ENCODE measurements at regions not wholly inside any gene's neighbourhood (a gene's known extent, or its start where the extent isn't known, plus 50 kb on each side); places are given as distances from the start of the nearest gene placed in this dataset.

- TF ChIP-seq EZH2 (IDR thresholded peaks at IDR 0.05; ENCODE audit: borderline replicate concordance, low read depth, low read length, severe bottlenecking) (no peak), CTCF (IDR thresholded peaks at IDR 0.05; ENCODE audit: extremely low read depth in 1 of 2, insufficient read depth in 1 of 2, low read depth in 1 of 2, low read length in 2 of 2) (no peak), POLR2A (IDR thresholded peaks at IDR 0.05; ENCODE audit: low read depth, low read length) (no peak), FOS (IDR thresholded peaks at IDR 0.05; ENCODE audit: borderline replicate concordance, insufficient read depth, low read length) (no peak), POLR2AphosphoS5 (IDR thresholded peaks at IDR 0.05; ENCODE audit: insufficient read depth, low read depth, low read length) (no peak), GATA2 (IDR thresholded peaks at IDR 0.05; ENCODE audit: insufficient read depth, insufficient read length, low read depth, low read length) (no peak), MAX (IDR thresholded peaks at IDR 0.05; ENCODE audit: insufficient read depth, insufficient read length) (no peak), JUN (IDR thresholded peaks at IDR 0.05; ENCODE audit: borderline replicate concordance, insufficient read depth, insufficient read length, low read depth) (no peak)
Measured at GRCh38 chr2:14324308-14324707, 308.2 kb upstream of the LRATD1 start.

Measured in endothelial cell of umbilical vein (primary cell).